GM21447 (cell line): ENCODE measurements at regions not wholly inside any gene's neighbourhood (a gene's known extent, or its start where the extent isn't known, plus 50 kb on each side); places are given as distances from the start of the nearest gene placed in this dataset.
"Not testable (repeated sequence)": the region's sequence is repeated elsewhere in the genome, so short reads cannot be mapped to it uniquely, and the experiment has no call there.

ENCODE experiments used
- ATAC-seq: cut with Tn5 transposase; IDR thresholded peaks from one replicate; pipeline ENCODE4 v1.9.1; 2021; ENCODE audit not compliant: unreplicated experiment

DNA sequence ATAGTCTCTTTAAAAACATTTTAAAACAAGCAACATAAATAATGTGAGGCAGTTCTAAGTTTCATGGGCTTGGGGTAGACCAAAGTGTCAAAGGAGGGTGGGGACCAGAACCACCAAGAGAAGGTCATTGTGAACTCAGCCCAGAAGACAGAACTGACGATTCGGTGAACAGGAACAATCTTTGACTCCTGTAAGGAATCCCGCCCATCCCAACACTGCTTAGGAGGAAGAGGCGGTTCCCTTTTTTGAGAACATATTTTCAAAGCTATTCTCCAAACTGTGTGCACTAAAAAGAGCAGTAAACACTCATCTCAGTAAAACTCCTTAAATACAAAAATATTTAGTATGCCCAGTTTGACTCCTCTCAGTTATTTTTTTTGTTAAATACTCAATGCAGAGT is 176.5 kb upstream of the TLE4 start:
- no peak for ATAC-seq

DNA sequence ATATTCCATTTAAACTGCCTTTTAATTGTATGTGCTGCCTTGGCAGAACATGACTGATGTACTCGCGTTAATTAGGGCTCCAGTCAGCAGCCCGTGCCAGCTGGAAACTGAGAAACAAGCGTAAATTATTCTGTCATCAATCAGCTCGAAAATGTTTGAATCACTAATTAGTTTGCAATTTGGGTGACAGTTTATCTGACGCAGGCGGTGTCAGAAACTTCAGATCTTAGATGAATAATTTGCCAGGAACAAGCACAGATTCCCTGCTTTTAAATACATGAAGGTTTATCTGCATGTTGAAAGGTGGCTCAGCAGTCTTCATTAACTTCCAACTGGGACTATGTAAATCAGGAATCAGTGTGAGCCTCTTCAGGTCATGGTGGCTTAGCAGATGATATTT is 176.0 kb upstream of the TLE4 start:
- ATAC-seq = no peak

DNA sequence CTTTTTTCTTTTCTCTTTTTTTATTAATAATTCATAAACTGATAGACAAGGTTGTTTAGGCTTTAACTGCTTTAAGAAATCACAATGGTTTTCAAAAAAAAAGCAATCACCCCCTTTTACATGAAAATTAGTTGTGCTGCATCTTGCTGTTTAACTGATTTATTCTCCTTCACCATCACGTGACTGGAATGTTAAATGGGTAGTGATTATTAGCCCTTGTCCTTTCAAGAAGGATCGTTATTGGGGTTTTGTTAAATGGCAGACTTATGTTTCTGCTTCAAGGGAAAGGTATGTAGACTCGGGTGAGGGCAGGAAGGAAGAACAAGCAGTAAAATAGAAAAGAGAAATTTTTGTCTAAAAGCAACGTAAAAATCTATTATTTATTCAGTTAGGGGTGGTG is 175.6 kb upstream of the TLE4 start:
- ATAC-seq = no peak

GRCh38 chr9:79403495-79403894 is 168.3 kb upstream of the TLE4 start:
- ATAC-seq = no peak

GRCh38 chr9:79408200-79408599 is 163.6 kb upstream of the TLE4 start:
- ATAC-seq = no peak

GRCh38 chr9:79408617-79409016 is 163.1 kb upstream of the TLE4 start:
- ATAC-seq = no peak

DNA sequence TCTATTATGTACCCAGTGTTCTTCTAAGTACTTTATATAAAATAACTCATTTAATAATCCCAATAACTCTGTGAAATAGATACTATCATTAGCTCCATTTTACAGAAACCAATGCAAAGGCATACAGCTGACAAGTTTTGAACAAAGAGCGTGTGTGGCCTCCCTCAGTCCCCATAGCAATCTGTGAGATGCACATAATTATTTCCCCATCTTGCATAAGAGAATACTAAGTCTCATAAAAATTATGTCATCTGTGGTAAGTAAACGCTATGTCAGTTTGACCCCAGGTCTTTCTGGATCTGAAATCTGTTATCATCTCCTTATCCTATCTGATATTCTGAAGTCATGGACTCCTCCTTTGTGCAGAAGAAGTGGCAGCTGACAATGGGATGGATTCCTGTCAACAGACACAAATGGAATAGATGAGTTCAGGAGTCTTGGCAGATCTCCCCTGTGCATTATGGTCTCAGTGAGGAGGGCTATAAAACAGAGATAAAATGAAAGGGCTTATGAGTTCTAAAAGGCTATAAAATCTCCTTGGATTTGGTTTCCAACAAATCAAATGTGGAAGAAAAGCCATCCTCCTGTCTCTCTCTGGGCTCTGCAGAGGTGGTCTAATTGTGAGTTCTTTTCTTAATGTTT is 162.5 kb upstream of the TLE4 start:
- no peak for ATAC-seq

DNA sequence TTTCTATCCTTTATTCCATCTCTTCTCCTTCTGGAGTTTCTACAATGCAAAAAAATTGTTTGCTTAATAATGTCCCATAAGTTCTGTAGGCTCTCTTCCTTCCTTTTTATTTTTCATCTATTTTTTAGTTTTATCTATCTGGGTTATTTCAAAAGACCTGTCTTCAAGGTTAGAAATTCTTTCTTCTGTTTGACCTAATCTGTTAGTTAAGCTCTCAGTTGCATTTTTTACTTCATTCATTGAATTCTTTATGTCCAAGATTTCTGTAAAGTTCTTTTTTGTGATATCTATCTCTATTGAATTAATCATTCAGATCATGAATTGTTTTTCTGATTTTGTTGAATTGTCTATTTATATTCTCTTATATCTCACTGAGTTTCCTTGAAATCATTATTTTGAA is 145.9 kb upstream of the TLE4 start:
- no peak for ATAC-seq

DNA sequence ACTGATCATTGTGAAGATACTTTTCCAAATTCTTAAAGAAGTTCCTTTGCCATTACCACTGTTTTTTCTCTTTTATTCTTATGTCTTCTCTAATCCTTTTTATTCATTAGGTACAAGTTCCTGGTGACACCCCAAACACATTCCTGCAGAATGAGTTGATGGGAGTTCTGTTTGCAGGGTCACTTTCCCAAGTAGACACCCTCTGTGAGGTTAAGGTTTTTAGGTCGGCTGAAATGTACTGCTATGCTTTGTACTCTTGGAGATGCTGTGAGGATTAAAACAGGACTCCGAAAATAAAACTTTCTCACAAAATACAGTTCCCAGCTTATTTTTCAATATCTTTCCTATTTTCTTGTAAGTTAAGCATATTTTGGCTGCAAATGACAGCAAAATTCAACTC is 143.3 kb upstream of the TLE4 start:
- ATAC-seq = no peak

DNA sequence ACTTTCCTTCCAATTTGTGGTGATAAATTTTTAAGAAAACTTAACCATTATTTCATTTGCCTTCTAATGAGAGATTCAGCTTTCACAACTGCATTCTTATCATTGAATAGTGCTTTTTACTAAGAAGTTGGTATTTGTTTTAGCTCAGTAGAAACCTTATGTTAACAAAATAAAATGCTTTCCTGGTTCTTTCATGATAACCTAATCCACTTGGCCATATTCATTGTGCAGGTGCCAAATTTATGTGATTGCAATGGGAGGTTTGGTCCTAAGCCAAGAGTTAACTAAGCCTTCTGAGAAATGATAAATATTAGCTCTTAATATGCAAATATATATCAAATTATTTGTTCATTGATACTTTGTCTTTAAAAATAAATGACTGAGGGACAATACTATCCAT is 141.1 kb upstream of the TLE4 start:
- ATAC-seq = no peak

- ATAC-seq = no peak
These were observed 140.6 kb upstream of the TLE4 start for GRCh38 chr9:79431019-79431679.

GRCh38 chr9:79432485-79432884 is 139.3 kb upstream of the TLE4 start:
- ATAC-seq = no peak

DNA sequence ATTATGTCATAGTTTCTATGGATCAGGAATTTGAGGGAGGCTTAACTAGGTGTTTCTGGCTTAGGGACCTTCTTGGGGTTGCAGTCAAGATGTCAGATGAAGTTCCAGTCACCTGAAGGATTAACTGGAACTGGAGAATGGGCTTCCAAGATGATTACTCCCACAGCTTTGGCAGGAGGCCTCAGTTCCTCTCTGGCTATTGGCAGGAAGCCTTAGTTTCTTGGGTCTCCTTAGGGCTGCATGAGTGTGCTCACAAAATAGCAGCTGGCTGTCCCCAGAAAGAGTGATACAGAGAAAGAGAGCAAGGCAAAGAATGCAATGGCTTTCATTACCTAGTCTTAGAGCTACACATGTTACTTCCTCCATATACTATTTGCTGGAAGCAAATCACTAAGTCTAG is 138.1 kb upstream of the TLE4 start:
- no peak for ATAC-seq

GRCh38 chr9:79439221-79439620 is 132.5 kb upstream of the TLE4 start:
- not testable (repeated sequence) for ATAC-seq

- ATAC-seq = no peak
These were observed 125.0 kb upstream of the TLE4 start for GRCh38 chr9:79446523-79447307.

GRCh38 chr9:79447308-79447605 is 124.5 kb upstream of the TLE4 start:
- ATAC-seq = no peak

GRCh38 chr9:79447762-79448161 is 124.0 kb upstream of the TLE4 start:
- no peak for ATAC-seq

DNA sequence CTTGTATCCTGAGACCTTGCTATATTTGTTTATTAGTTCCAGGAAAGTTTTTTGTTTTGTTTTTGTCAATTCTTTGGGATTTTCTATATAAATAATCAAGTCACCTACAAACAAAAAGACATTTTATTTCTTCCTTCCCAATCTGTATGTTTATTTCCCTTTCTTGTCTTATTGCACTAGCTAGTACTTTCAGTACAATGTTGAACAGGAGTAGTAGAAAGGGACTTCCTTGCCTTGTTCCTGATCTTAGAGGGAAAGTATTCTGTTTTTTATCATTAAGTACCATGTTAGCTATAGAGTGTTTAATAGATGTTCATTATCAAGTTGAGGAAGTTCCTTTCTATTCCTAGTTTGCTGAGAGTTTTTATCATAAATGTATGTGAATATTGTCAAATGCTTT is 119.5 kb upstream of the TLE4 start:
- no peak for ATAC-seq

GRCh38 chr9:79461712-79462111 is 110.1 kb upstream of the TLE4 start:
- ATAC-seq = no peak

DNA sequence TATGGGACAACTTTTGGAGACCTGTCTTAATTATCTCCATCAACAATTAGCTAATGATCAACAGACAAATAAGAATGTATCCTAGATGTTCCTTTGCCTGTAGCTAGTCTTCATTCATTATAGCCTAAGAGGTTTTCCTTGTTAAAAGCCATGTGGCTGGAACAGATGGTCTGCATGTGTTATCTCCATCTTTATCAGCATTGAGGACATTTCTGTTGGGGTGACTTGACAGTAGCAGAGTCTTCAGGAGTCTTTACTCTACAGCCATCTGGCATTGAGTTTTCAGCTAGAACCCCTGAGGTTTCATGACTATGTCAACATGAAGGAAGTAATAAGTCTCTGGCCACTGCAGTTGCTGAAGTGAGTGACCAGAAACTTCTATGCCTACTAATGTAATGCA is 106.6 kb upstream of the TLE4 start:
- no peak for ATAC-seq

DNA sequence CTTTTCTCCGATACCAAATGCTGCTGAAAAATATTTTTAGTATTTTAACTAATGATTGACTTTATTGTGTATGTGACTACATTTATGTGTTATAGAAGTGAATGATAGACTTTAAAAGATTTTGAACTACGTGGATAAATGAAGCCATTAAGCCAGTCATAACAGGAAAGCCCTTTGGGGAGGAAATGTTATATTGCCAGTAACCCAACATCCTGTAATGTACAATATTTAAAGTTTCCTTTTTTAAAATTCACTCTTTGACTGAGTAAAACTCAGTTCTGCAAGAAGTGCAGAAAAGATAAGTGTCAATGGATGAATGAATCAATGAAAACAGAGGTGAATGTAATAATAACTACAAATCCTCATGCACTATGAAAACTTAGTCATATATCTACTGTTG is 102.6 kb upstream of the TLE4 start:
- ATAC-seq = no peak

DNA sequence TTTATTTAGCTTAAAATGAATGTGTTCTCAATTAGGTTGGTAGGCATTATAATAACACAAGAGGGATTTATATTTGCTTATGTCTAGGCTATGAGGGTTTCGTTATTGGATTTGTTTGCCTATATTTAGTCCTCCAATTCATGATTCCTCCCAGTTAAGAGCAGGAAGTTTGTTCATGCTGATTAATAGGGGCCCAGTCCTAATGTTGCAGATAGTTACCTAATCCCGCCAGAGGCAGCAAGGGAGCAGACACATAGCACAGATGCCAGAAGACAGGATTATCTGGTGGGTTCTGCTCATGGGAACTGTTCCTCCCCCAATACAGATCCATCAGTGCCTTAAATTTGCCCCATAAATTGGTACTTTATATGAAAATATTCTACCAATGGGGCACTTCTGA is 100.8 kb upstream of the TLE4 start:
- ATAC-seq = no peak
